ENCODE measurements at regions not wholly inside any gene's neighbourhood (a gene's known extent, or its start where the extent isn't known, plus 50 kb on each side); places are given as distances from the start of the nearest gene placed in this dataset.

GRCh38 chr1:14474856-14475255, 123.6 kb upstream of the KAZN start:
- no peak for DNase-seq

GRCh38 chr1:14476170-14476955, 122.1 kb upstream of the KAZN start:
- DNase-seq, result no peak

GRCh38 chr1:14478120-14478519, 120.4 kb upstream of the KAZN start:
- DNase-seq, result no peak

DNA sequence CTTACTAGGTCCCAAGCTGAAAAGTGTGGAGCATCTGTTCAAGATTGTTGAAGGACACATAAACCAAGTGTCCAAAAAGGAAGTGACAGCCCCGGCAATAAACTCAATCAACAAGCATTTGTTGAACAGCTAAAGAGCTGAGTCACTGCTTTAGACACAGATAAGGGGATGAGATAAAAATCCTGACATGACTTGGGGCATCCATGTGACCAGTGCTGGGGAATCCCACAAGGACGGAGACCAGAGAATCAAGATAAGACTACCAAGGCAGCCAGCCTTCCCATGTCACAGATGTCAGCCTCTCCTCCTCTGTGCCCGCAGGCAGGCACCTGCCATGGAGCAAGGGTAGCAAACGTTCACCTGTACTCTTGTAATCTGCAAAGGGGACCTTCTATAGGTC, 118.6 kb upstream of the KAZN start:
- no peak for DNase-seq

- DNase-seq, result no peak
Observed at GRCh38 chr1:14482784-14483450, 115.6 kb upstream of the KAZN start.

DNA sequence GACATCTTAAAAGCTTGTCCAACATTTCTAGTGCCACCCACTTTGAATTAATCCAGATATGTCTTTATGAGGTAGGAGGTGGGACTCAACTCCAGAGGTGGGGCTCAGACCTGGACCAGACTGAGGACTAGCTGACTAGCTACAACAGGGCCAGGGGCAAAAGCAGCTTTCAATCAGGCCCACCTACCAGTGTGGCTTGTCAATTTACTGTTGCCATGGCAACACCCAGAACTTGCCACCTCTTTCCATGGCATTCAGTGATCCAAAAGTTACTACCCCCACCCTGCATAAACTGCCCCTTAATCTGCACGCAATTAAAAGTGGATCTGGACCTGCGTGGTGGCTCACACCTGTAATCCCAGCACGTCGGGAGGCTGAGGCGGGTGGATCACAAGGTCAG, 113.2 kb upstream of the KAZN start:
- DNase-seq, result no peak

GRCh38 chr1:14486401-14487201, 111.9 kb upstream of the KAZN start:
- DNase-seq, result no peak

GRCh38 chr1:14487671-14488070, 110.8 kb upstream of the KAZN start:
- no peak for DNase-seq

GRCh38 chr1:14494911-14495310, 103.6 kb upstream of the KAZN start:
- no peak for DNase-seq

DNA sequence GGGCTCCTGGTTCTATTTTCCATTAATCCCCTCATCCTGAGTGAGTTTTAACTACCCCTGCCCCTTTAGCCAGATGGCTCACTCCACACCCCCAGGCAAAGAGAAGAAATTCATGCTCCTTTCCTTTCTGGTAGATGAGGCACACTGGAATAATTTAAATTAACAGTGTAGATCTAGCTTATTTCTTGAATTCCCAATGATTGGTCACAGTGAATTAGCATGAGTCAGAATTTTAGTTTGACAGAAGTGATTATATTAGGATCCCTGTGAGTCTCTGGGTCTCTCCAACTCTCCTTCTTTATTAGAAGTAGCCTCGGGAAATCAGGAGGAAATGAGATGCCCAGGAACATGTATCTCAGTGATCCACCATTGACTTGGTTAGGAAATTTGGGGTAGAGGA, 103.1 kb upstream of the KAZN start:
- no peak for DNase-seq

- DNase-seq, result no peak
Observed at GRCh38 chr1:14495996-14496395, 102.5 kb upstream of the KAZN start.

- no peak for DNase-seq
Observed at GRCh38 chr1:14498839-14499238, 99.6 kb upstream of the KAZN start.

DNA sequence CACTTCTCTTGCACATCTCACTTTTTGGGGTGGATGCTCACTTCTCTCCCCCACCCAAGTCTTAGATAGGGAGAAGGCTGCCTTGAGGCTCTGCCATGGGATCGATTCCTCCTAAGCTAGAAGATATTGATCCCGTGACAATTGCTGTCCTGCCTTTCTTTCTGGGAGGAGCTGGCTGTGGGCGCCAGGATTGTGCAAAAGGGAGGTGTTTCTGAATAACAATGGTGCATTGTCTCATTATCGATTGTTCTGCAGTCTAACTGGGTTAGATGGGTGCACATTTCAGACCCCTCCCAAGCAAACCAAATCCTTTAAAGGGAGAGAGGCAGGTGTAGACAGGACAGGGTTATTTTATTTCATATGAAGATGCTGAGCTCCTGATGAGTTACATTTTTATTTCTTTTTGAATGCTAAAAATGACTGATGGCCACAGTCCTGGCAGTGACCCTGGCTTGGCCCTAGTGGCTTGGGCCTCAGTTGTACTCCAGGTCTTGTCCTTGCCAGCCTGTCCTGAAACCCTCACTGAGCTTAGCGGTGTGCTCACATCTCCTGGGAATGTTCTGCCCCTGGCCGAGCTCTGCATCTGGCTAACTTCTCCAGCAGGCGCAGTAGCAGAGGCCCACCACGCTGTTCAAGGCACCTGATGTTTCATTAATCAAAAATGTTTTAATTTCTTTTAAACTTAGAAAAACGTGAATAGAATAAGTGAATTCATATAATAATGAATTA, 99.0 kb upstream of the KAZN start:
- DNase-seq, result no peak

DNA sequence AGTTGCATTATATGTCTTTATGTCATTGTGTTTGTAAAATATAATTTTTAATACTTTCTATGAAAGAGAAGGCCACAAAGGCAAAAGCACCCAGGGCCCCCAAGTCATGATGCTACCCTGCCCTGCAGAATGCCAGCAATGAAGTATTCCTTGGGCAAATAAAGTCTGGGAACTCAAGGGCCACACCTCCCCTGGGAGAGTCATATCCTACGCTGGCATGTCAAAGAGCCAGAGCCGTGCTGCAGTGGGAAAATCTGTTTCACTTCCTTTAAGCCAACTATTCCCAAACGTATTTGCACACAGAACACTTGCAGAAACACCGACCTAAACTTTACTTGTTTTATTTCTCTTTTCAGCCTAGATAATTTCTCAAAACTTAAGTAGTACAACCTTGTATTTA, 98.4 kb upstream of the KAZN start:
- DNase-seq, result no peak

DNA sequence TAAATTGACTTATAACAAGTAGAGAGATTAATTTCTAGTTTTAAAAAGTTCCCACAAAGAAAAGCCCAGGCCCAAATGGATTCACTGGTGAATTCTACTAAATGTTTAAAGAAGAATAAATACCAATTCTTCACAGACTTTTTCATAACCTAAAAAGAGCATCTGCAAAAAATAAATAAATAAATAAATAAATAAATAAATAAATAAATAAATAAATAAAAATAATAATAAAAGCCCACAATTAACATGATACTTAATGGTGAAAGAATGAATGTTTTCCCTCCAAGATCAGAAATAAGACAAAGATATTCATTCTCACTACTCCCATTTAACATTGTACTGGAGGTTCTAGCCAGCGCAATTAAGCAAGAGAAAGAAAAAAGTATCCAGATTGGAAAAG, 97.6 kb upstream of the KAZN start:
- DNase-seq, result no peak

DNA sequence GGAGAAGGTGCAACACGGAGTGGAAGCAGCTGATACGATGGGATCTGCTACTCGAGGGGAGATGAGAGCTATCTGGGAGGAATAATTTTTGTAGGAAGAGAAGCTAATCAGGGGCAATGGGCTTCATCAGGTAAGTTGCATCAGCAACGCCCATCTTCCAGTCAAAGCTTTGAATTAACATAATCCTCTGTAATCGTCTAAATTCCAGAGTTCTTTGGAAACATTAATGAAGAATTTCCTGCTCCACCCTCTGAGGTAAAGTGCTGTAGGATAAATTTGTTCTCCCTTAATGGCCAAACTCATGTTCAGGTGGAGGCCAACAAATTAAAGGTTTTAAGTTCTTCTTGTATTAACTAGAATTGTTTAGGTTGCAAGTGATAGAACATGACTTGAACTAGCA, 94.0 kb upstream of the KAZN start:
- no peak for DNase-seq

DNA sequence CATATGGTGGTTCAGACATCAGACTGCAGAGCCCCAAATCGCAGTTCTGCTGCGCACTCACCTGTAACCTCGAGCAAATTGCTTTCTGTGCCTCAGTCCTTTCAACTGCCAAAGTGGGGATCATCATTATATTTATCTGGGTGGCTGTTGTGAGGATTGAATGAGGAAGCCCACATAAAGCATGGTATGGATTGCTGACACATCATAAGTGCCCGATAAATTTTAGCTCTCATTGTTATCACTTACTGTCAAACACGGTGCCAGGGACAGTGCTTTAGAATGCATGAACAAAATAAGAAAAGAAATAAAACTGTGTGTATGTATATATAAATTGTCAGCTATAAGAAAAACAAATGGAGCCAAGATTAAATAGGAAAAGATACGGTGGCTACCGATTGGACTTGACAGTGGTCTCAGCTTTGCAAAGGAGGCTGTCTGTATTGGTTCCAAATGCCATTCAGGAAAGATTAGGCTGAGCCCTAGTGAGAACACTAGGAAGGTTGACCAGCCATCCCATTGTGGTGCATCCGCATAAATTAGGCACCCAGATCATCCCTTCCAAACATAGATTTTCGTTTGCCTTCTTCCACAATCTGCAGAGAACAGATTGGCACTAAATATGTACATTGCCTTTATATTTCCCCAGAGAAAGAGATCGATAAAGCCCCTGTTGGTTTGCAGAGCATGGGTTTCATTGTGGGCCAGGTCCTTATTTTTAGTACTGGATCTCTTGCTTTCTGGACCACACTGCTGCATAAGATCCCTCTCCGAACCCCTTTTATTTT, 91.8 kb upstream of the KAZN start:
- DNase-seq, result no peak

- no peak for DNase-seq
Observed at GRCh38 chr1:14507262-14507661, 91.2 kb upstream of the KAZN start.

DNA sequence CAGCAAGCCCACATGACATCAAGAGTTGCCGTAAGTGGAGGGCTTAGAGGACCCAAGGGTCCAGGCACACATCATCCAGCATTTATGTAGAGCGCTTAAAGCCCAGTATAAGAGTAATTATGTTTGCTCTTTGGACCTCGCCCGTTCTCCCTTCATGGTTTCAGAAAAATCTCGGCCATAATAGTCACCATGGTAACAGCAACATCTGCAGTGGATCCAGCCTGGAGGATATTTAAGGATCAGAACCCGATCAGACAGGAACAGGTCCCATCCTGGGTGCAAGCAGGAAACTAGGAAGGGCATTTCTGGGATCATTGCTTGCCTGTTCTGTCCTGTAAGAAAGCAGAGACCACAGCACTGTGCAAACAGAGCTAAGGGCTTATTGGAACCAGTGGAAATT, 89.9 kb upstream of the KAZN start:
- no peak for DNase-seq

GRCh38 chr1:14511166-14511680, 87.3 kb upstream of the KAZN start:
- DNase-seq, result no peak

GRCh38 chr1:14511796-14512585, 86.5 kb upstream of the KAZN start:
- DNase-seq, result no peak
